Skin epidermis (tissue), 12 donors: ENCODE measurements at regions not wholly inside any gene's neighbourhood (a gene's known extent, or its start where the extent isn't known, plus 50 kb on each side); places are given as distances from the start of the nearest gene placed in this dataset.
A peak's percentile ranks its signal among the peaks of the same experiment; 100 is the strongest.

Experiments used
- H3K27ac ChIP-seq, 21 experiments: fragments of 200-600 bp; sonication (generic) in 11 of 21; one replicate each; pipeline ENCODE4 v1.5.0; 2020; ENCODE audit warnings: mild to moderate bottlenecking in 3 of 21, inconsistent platforms in 2 of 21, moderate library complexity in 2 of 21
- H3K4me3 ChIP-seq, 7 experiments: fragments of 200-600 bp; sonication (generic) in 2 of 7; one replicate each; pipeline ENCODE4 v1.5.0; 2020; ENCODE audit warnings: inconsistent platforms in 2 of 7, mild to moderate bottlenecking in 2 of 7, moderate library complexity in 1 of 7

GRCh38 chr18:41324934-41325333 is 630.1 kb upstream of the PIK3C3 start:
- no peak overlapping the region for H3K27ac ChIP-seq

GRCh38 chr18:41324020-41324791 is 630.8 kb upstream of the PIK3C3 start:
- no peak overlapping the region for H3K27ac ChIP-seq
- H3K4me3 ChIP-seq, result no peak overlapping the region

More at GRCh38 chr18:41324934-41325333, 630.1 kb upstream of the PIK3C3 start:
- H3K4me3 ChIP-seq, result no peak overlapping the region

- Histone ChIP-seq H3K4me3 (no peak overlapping the region), H3K27ac (no peak overlapping the region)
Observed at GRCh38 chr18:41323044-41323443, 632.0 kb upstream of the PIK3C3 start.

GRCh38 chr18:41320100-41320499 is 634.9 kb upstream of the PIK3C3 start:
- Histone ChIP-seq H3K4me3 (no peak overlapping the region), H3K27ac (peak overlapping the region in 2 of 21 experiments; percentile 1 to 31)

- H3K27ac ChIP-seq, result no peak overlapping the region
- H3K4me3 ChIP-seq, result no peak overlapping the region
Observed at GRCh38 chr18:41315134-41315533, 639.9 kb upstream of the PIK3C3 start.

GRCh38 chr18:41311571-41312547 is 643.2 kb upstream of the PIK3C3 start:
- no peak overlapping the region for H3K4me3 ChIP-seq
- no peak overlapping the region for H3K27ac ChIP-seq

- Histone ChIP-seq H3K27ac (no peak overlapping the region), H3K4me3 (no peak overlapping the region)
Observed at GRCh38 chr18:41297740-41298139, 657.3 kb upstream of the PIK3C3 start.

- H3K27ac ChIP-seq, result no peak overlapping the region
Observed at GRCh38 chr18:41269294-41269693, 685.7 kb upstream of the PIK3C3 start.

GRCh38 chr18:41268271-41268670 is 686.8 kb upstream of the PIK3C3 start:
- Histone ChIP-seq H3K27ac (no peak overlapping the region), H3K4me3 (no peak overlapping the region)

More at GRCh38 chr18:41269294-41269693, 685.7 kb upstream of the PIK3C3 start:
- H3K4me3 ChIP-seq, result no peak overlapping the region

GRCh38 chr18:41266616-41267015 is 688.4 kb upstream of the PIK3C3 start:
- no peak overlapping the region for H3K27ac ChIP-seq
- H3K4me3 ChIP-seq, result no peak overlapping the region

GRCh38 chr18:41266204-41266603 is 688.8 kb upstream of the PIK3C3 start:
- Histone ChIP-seq H3K4me3 (no peak overlapping the region), H3K27ac (no peak overlapping the region)

- Histone ChIP-seq H3K27ac (no peak overlapping the region), H3K4me3 (no peak overlapping the region)
Observed at GRCh38 chr18:41265047-41265446, 690.0 kb upstream of the PIK3C3 start.

- Histone ChIP-seq H3K27ac (no peak overlapping the region), H3K4me3 (no peak overlapping the region)
Observed at GRCh38 chr18:41263956-41264355, 691.1 kb upstream of the PIK3C3 start.

GRCh38 chr18:41262688-41263087 is 692.3 kb upstream of the PIK3C3 start:
- Histone ChIP-seq H3K4me3 (no peak overlapping the region), H3K27ac (no peak overlapping the region)

GRCh38 chr18:41244591-41245037 is 710.4 kb upstream of the PIK3C3 start:
- Histone ChIP-seq H3K4me3 (no peak overlapping the region), H3K27ac (no peak overlapping the region)

- Histone ChIP-seq H3K4me3 (no peak overlapping the region), H3K27ac (no peak overlapping the region)
Observed at GRCh38 chr18:41237317-41237716, 717.7 kb upstream of the PIK3C3 start.

- Histone ChIP-seq H3K27ac (no peak overlapping the region), H3K4me3 (no peak overlapping the region)
Observed at GRCh38 chr18:41231681-41232080, 723.4 kb upstream of the PIK3C3 start.

- H3K27ac ChIP-seq, result no peak overlapping the region
- no peak overlapping the region for H3K4me3 ChIP-seq
Observed at GRCh38 chr18:41227993-41228392, 727.0 kb upstream of the PIK3C3 start.

GRCh38 chr18:41226911-41227310 is 728.1 kb upstream of the PIK3C3 start:
- H3K4me3 ChIP-seq, result no peak overlapping the region
- H3K27ac ChIP-seq, result no peak overlapping the region

- no peak overlapping the region for H3K4me3 ChIP-seq
- H3K27ac ChIP-seq, result no peak overlapping the region
Observed at GRCh38 chr18:41226186-41226585, 728.8 kb upstream of the PIK3C3 start.
